Esophagus squamous epithelium (tissue), 5 donors: ENCODE measurements at regions not wholly inside any gene's neighbourhood (a gene's known extent, or its start where the extent isn't known, plus 50 kb on each side); places are given as distances from the start of the nearest gene placed in this dataset.

Experiments used
- DNase-seq: peaks from one replicate; lab custom pipeline; 2025; lab: John Stamatoyannopoulos, UW
- H3K27ac ChIP-seq, 4 donors: fragments of 200-600 bp; sonication (generic); one replicate each; pipeline ENCODE4 v1.5.1; 2016 to 2019; ENCODE audit warnings: mild to moderate bottlenecking in 1 of 4
- H3K27me3 ChIP-seq, 4 donors: fragments of 200-600 bp; sonication (generic); 1 replicate in 3 of 4; 2 replicates in 1 of 4; pipeline versions ENCODE4 v1.5.1 to v1.6.0; 2017 to 2021; ENCODE audit warnings: antibody characterized with exemption in 1 of 4
- H3K36me3 ChIP-seq, 3 donors: fragments of 200-600 bp; sonication (generic); one replicate each; pipeline ENCODE4 v1.5.1; 2016 to 2019
- H3K4me1 ChIP-seq, 3 donors: fragments of 200-600 bp; sonication (generic); one replicate each; pipeline ENCODE4 v1.5.1; 2017 to 2019
- H3K4me3 ChIP-seq, 4 donors: fragments of 200-600 bp; sonication (generic); 1 replicate in 3 of 4; 2 replicates in 1 of 4; pipeline ENCODE4 v1.5.1; 2016 to 2019; ENCODE audit warnings: mild to moderate bottlenecking in 2 of 4, moderate library complexity in 1 of 4
- H3K9me3 ChIP-seq, 3 donors: fragments of 200-600 bp; sonication (generic); one replicate each; pipeline ENCODE4 v1.5.1; 2016 to 2019
- POLR2A ChIP-seq, 4 donors: fragments of 450-650 bp; IDR thresholded peaks; one replicate each; pipeline ENCODE4 v1.6.1; 2017; ENCODE audit warnings: antibody characterized with exemption in 4 of 4, mild to moderate bottlenecking in 4 of 4, moderate library complexity in 3 of 4
- WGBS, 2 donors: methylation state at CpG; one replicate each; pipeline ENCODE4 v1.1.5; 2018; 5-methylcytosine and 5-hydroxymethylcytosine counted together
- intact Hi-C: fragments of 100-400 bp; cut with DNase I; formaldehyde crosslinking; loops from one replicate; pipeline ENCODE4 v1.15.0; 2022
- TF ChIP-seq, protein P1 (sequence below), 6 experiments: fragments of 450-650 bp in 4 of 6; fragments of 200-600 bp in 2 of 6; sonication (generic) in 2 of 6; IDR thresholded peaks; one replicate each; pipeline ENCODE4 v1.5.1; 2016 to 2019; ENCODE audit warnings: antibody characterized with exemption in 6 of 6, mild to moderate bottlenecking in 4 of 6, moderate library complexity in 4 of 6
- donor health status: DM: yes; HTN: yes; CAD: no.

DNA sequence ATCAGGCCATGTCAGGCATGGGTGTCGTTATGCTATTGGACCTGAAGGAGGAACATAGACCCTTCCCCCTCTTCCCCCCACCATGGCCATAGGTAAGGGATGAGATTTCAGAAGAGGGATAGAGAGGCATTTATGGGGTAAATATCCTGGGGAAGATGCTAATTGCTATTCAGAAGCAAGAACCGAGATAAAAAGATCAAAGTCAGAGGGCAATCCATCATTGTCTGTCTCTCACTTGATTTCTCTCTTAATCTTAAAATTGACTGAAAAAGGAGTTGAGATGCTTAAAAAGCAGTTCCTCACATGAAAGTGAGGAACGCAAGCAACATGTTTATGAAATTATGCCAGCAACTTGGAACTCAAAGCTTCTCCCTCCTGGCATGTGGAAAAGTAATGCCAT, 212.0 kb downstream of the RPAP3 start:
- Histone ChIP-seq H3K4me3 (no peak overlapping the region), H3K36me3 (no peaks in the 10 kb centered on the region), H3K27ac (no peak overlapping the region), H3K27me3 (peaks cover 0 to 23% (median 0%) of the 10 kb centered on the region in 4 donors), H3K4me1 (no peaks in the 10 kb centered on the region), H3K9me3 (peaks cover 0 to 9% (median 6%) of the 10 kb centered on the region in 3 donors)
- 44 to 54% methylated on average over 3 of the region's 3 CpGs for WGBS, 2 donors
- intact Hi-C loops = no loop called here
- DNase-seq = no peak
- TF ChIP-seq, protein P1, sequence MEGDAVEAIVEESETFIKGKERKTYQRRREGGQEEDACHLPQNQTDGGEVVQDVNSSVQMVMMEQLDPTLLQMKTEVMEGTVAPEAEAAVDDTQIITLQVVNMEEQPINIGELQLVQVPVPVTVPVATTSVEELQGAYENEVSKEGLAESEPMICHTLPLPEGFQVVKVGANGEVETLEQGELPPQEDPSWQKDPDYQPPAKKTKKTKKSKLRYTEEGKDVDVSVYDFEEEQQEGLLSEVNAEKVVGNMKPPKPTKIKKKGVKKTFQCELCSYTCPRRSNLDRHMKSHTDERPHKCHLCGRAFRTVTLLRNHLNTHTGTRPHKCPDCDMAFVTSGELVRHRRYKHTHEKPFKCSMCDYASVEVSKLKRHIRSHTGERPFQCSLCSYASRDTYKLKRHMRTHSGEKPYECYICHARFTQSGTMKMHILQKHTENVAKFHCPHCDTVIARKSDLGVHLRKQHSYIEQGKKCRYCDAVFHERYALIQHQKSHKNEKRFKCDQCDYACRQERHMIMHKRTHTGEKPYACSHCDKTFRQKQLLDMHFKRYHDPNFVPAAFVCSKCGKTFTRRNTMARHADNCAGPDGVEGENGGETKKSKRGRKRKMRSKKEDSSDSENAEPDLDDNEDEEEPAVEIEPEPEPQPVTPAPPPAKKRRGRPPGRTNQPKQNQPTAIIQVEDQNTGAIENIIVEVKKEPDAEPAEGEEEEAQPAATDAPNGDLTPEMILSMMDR (IDR thresholded peaks at IDR 0.05) = no peak
- no peak for TF ChIP-seq POLR2A (IDR thresholded peaks at IDR 0.05)

GRCh38 chr12:47491516-47492305, 214.1 kb downstream of the RPAP3 start:
- H3K27ac ChIP-seq = no peak overlapping the region
- H3K4me1 ChIP-seq = no peaks in the 10 kb centered on the region
- no peak for DNase-seq
- WGBS, 2 donors = 64 to 72% methylated on average over 2 of the region's 2 CpGs
- no peak for TF ChIP-seq POLR2A (IDR thresholded peaks at IDR 0.05)
- TF ChIP-seq, protein P1 (IDR thresholded peaks at IDR 0.05) = no peak
- no peaks in the 10 kb centered on the region for H3K36me3 ChIP-seq
- H3K9me3 ChIP-seq = no peaks in the 10 kb centered on the region
- intact Hi-C loops = no loop called here
- H3K4me3 ChIP-seq = no peak overlapping the region
- H3K27me3 ChIP-seq = peaks cover 0 to 15% (median 0%) of the 10 kb centered on the region in 4 donors

GRCh38 chr12:47488888-47489287, 216.9 kb downstream of the RPAP3 start:
- DNase-seq = no peak
- TF ChIP-seq, protein P1 (IDR thresholded peaks at IDR 0.05) = no peak
- no peak for TF ChIP-seq POLR2A (IDR thresholded peaks at IDR 0.05)
- intact Hi-C loops = no loop called here
- no peaks in the 10 kb centered on the region for H3K36me3 ChIP-seq
- no peaks in the 10 kb centered on the region for H3K9me3 ChIP-seq
- peaks cover 0 to 24% (median 0%) of the 10 kb centered on the region in 4 donors for H3K27me3 ChIP-seq
- no peak overlapping the region for H3K4me3 ChIP-seq
- WGBS, 2 donors = 38 to 71% methylated on average over 1 of the region's 1 CpG
- no peaks in the 10 kb centered on the region for H3K4me1 ChIP-seq
- H3K27ac ChIP-seq = no peak overlapping the region

- Histone ChIP-seq H3K36me3 (no peaks in the 10 kb centered on the region), H3K27ac (no peak overlapping the region), H3K27me3 (peaks cover 0 to 18% (median 0%) of the 10 kb centered on the region in 4 donors), H3K4me3 (no peak overlapping the region), H3K9me3 (peaks cover 0 to 4% (median under 1%) of the 10 kb centered on the region in 3 donors), H3K4me1 (no peaks in the 10 kb centered on the region)
- intact Hi-C loops = no loop called here
- TF ChIP-seq POLR2A (IDR thresholded peaks at IDR 0.05) = no peak
- TF ChIP-seq, protein P1 (IDR thresholded peaks at IDR 0.05) = no peak
- no peak for DNase-seq
- 47 to 51% methylated on average over 2 of the region's 2 CpGs for WGBS, 2 donors
Observed at GRCh38 chr12:47481041-47481440, 224.8 kb downstream of the RPAP3 start.

GRCh38 chr12:47478426-47478825, 227.4 kb downstream of the RPAP3 start:
- Histone ChIP-seq H3K4me3 (no peak overlapping the region), H3K9me3 (peaks cover 0 to 19% (median 15%) of the 10 kb centered on the region in 3 donors), H3K27me3 (peaks cover 0 to 7% (median 0%) of the 10 kb centered on the region in 4 donors), H3K27ac (no peak overlapping the region), H3K4me1 (no peaks in the 10 kb centered on the region), H3K36me3 (no peaks in the 10 kb centered on the region)
- TF ChIP-seq, protein P1 (IDR thresholded peaks at IDR 0.05) = no peak
- intact Hi-C loops = no loop called here
- no peak for DNase-seq
- 25 to 39% methylated on average over 1 of the region's 1 CpG for WGBS, 2 donors
